Dedifferentiated amniotic fluid mesenchymal stem cell (primary cell): ENCODE measurements at regions not wholly inside any gene's neighbourhood (a gene's known extent, or its start where the extent isn't known, plus 50 kb on each side); places are given as distances from the start of the nearest gene placed in this dataset.
"Not testable (repeated sequence)": the region's sequence is repeated elsewhere in the genome, so short reads cannot be mapped to it uniquely, and the experiment has no call there.

Experiments used
- DNase-seq: peaks from one replicate; pipeline ENCODE4 v3.0.0-alpha.2; 2016; ENCODE audit errors: extremely low spot score

GRCh38 chr17:72470121-72470705 is 349.4 kb downstream of the SOX9 start:
- DNase-seq: no peak

GRCh38 chr17:72470734-72471133 is 349.9 kb downstream of the SOX9 start:
- DNase-seq: no peak

- DNase-seq: no peak
Measured at GRCh38 chr17:72471296-72471695, 350.5 kb downstream of the SOX9 start.

- no peak for DNase-seq
Measured at GRCh38 chr17:72472106-72472505, 351.3 kb downstream of the SOX9 start.

GRCh38 chr17:72472853-72473390 is 352.1 kb downstream of the SOX9 start:
- not testable (repeated sequence) for DNase-seq

- DNase-seq: no peak
Measured at GRCh38 chr17:72474243-72474642, 353.4 kb downstream of the SOX9 start.

- no peak for DNase-seq
Measured at GRCh38 chr17:72474719-72475477, 354.1 kb downstream of the SOX9 start.

GRCh38 chr17:72476134-72476533 is 355.3 kb downstream of the SOX9 start:
- DNase-seq: no peak

- no peak for DNase-seq
Measured at GRCh38 chr17:72476575-72476986, 355.8 kb downstream of the SOX9 start.

- DNase-seq: no peak
Measured at GRCh38 chr17:72477491-72477890, 356.7 kb downstream of the SOX9 start.

- no peak for DNase-seq
Measured at GRCh38 chr17:72479113-72479512, 358.3 kb downstream of the SOX9 start.

- no peak for DNase-seq
Measured at GRCh38 chr17:72481572-72481971, 360.8 kb downstream of the SOX9 start.

- DNase-seq: no peak
Measured at GRCh38 chr17:72485596-72485995, 364.8 kb downstream of the SOX9 start.

GRCh38 chr17:72486806-72487205 is 366.0 kb downstream of the SOX9 start:
- no peak for DNase-seq

GRCh38 chr17:72487731-72488494 is 367.1 kb downstream of the SOX9 start:
- no peak for DNase-seq

GRCh38 chr17:72488555-72489271 is 367.9 kb downstream of the SOX9 start:
- DNase-seq: no peak

GRCh38 chr17:72489272-72489641 is 368.4 kb downstream of the SOX9 start:
- no peak for DNase-seq

GRCh38 chr17:72491102-72491501 is 370.3 kb downstream of the SOX9 start:
- DNase-seq: no peak

GRCh38 chr17:72492494-72492893 is 371.7 kb downstream of the SOX9 start:
- DNase-seq: no peak

- no peak for DNase-seq
Measured at GRCh38 chr17:72492941-72493340, 372.1 kb downstream of the SOX9 start.

- DNase-seq: no peak
Measured at GRCh38 chr17:72494566-72494965, 373.7 kb downstream of the SOX9 start.

- DNase-seq: no peak
Measured at GRCh38 chr17:72496461-72496860, 375.6 kb downstream of the SOX9 start.
